OCI-LY1 (cell line): ENCODE measurements at regions not wholly inside any gene's neighbourhood (a gene's known extent, or its start where the extent isn't known, plus 50 kb on each side); places are given as distances from the start of the nearest gene placed in this dataset.

ENCODE experiments used
- CTCF ChIP-seq: fragments of 200-600 bp; sonication (generic), shearing (Covaris generic); IDR thresholded peaks from 2 replicates; pipeline ENCODE4 v1.5.1; 2017; ENCODE audit warnings: mild to moderate bottlenecking, antibody characterized with exemption, low read length, moderate library complexity, mixed read lengths
- EZH2 ChIP-seq: fragments of 200-600 bp; sonication (generic), shearing (Covaris generic); IDR thresholded peaks from 2 replicates; pipeline ENCODE4 v1.8.0; 2017; ENCODE audit warnings: borderline replicate concordance, mixed run types, mild to moderate bottlenecking, antibody characterized with exemption, low read length, moderate library complexity, mixed read lengths

GRCh38 chr14:101221549-101222160 is 318.1 kb upstream of the RTL1 start:
- TF ChIP-seq CTCF: no peak
- TF ChIP-seq EZH2: no peak
